GM12878 (cell line): ENCODE measurements at regions not wholly inside any gene's neighbourhood (a gene's known extent, or its start where the extent isn't known, plus 50 kb on each side); places are given as distances from the start of the nearest gene placed in this dataset.

Source experiments
- ATAC-seq: fragments of 200-7000 bp; cut with Tn5 transposase; 3 replicates; pipeline ENCODE4 v1.9.1; 2020; ENCODE audit warnings: mild to moderate bottlenecking, moderate library complexity
- BruUV-seq: library from RNA; stranded (reverse); fragments of 400-500 nt; replicated peaks from 2 replicates; lab custom pipeline; 2021; lab: Mats Ljungman, UMichigan
- CTCF ChIA-PET: fragments of 300-600 bp; sonication (Branson Sonifier 250); formaldehyde crosslinking; extraction: SDS; loops from one replicate; lab custom pipeline; 2021; ENCODE audit warnings: inconsistent platforms; lab: Yijun Ruan, JAX
- POLR2A ChIA-PET: fragments of 350-600 bp; formaldehyde crosslinking; extraction: SDS; loops from one replicate; lab custom pipeline; 2021; ENCODE audit warnings: inconsistent platforms; lab: Charles Lee
- RAD21 ChIA-PET: fragments of 300-600 bp; sonication (Branson Sonifier 250); formaldehyde crosslinking; loops from one replicate; lab custom pipeline; 2023; ENCODE audit warnings: antibody characterized with exemption; ENCODE audit not compliant: unreplicated experiment; lab: Charles Lee
- SMC1A ChIA-PET: fragments of 300-600 bp; sonication (Branson Sonifier 250); formaldehyde crosslinking; loops from one replicate; lab custom pipeline; 2023; ENCODE audit not compliant: unreplicated experiment, uncharacterized antibody; lab: Charles Lee
- DNase-seq: peaks from one replicate; pipeline ENCODE4 v3.0.0-alpha.2; 2011; ENCODE audit warnings: low read depth, low spot score
- FAIRE-seq: peaks from 3 replicates; lab custom pipeline; 2011; peaks lifted over from hg19 to GRCh38; lab: Jason Lieb, UNC
- H2AFZ ChIP-seq: 2 replicates; pipeline ENCODE4 v1.6.0; 2011; ENCODE audit warnings: low read depth, low read length, control low read depth; ENCODE audit not compliant: control insufficient read depth
- H3K27ac ChIP-seq: 2 replicates; pipeline ENCODE4 v1.5.1; 2011; ENCODE audit warnings: control low read depth; ENCODE audit not compliant: control insufficient read depth, insufficient read depth
- H3K27me3 ChIP-seq, 2 experiments: replicated peaks in 1 of 2; 2 replicates each; pipeline versions ENCODE4 v1.6.0 to v1.6.1; 2011; ENCODE audit warnings: low read length in 1 of 2; ENCODE audit not compliant: control insufficient read depth in 2 of 2, insufficient read depth in 2 of 2
- H3K36me3 ChIP-seq, 2 experiments: 2 replicates each; pipeline ENCODE4 v1.5.1; 2011; ENCODE audit warnings: low read length in 1 of 2; ENCODE audit not compliant: control insufficient read depth in 2 of 2, insufficient read depth in 2 of 2
- H3K4me1 ChIP-seq: 2 replicates; pipeline ENCODE4 v1.6.1; 2011; ENCODE audit warnings: mild to moderate bottlenecking, low read length, moderate library complexity, mixed read lengths; ENCODE audit not compliant: control insufficient read depth, insufficient read depth
- H3K4me2 ChIP-seq: 2 replicates; pipeline ENCODE4 v1.6.0; 2011; ENCODE audit warnings: control low read depth; ENCODE audit not compliant: control insufficient read depth, insufficient read depth
- H3K4me3 ChIP-seq: fragments of 200-600 bp; sonication (generic); 2 replicates; pipeline ENCODE4 v1.5.1; 2016
- H3K79me2 ChIP-seq: 2 replicates; pipeline ENCODE4 v1.6.0; 2011; ENCODE audit warnings: low read length; ENCODE audit not compliant: control insufficient read depth, insufficient read depth
- H3K9ac ChIP-seq: 2 replicates; pipeline ENCODE4 v1.8.0; 2011; ENCODE audit warnings: low read length, control low read depth, mixed read lengths; ENCODE audit not compliant: control insufficient read depth, insufficient read depth
- H3K9me3 ChIP-seq: replicated peaks from 3 replicates; pipeline ENCODE4 v1.5.1; 2011; ENCODE audit warnings: mild to moderate bottlenecking, low read length; ENCODE audit not compliant: control insufficient read depth, insufficient read depth
- H4K20me1 ChIP-seq: 2 replicates; pipeline ENCODE4 v1.6.0; 2011; ENCODE audit not compliant: control insufficient read depth, insufficient read depth
- CHD1 ChIP-seq: IDR thresholded peaks from 2 replicates; pipeline ENCODE4 v1.6.1; 2012; ENCODE audit warnings: low read depth, low read length, improper control_type of control experiment
- HDGF ChIP-seq: fragments of 450-650 bp; IDR thresholded peaks from 2 replicates; pipeline ENCODE4 v1.6.1; 2016; ENCODE audit warnings: antibody characterized with exemption
- IKZF2 ChIP-seq, 2 experiments: fragments of 450-650 bp; IDR thresholded peaks; 2 replicates each; pipeline ENCODE4 v1.6.1; 2017; ENCODE audit warnings: mild to moderate bottlenecking in 2 of 2, moderate library complexity in 2 of 2
- IRF4 ChIP-seq: IDR thresholded peaks from 2 replicates; pipeline ENCODE4 v1.6.1; 2011; ENCODE audit warnings: low read depth, low read length
- MXI1 ChIP-seq: fragments of 150-350 bp; IDR thresholded peaks from 2 replicates; pipeline ENCODE4 v1.6.1; 2011; ENCODE audit warnings: low read depth, mild to moderate bottlenecking, inconsistent platforms, low read length, improper control_type of control experiment
- NFYA ChIP-seq: IDR thresholded peaks from 2 replicates; pipeline ENCODE4 v1.6.1; 2011; ENCODE audit warnings: low read depth, mild to moderate bottlenecking, low read length, improper control_type of control experiment, borderline replicate concordance
- NR2C1 ChIP-seq: fragments of 450-650 bp; IDR thresholded peaks from 2 replicates; pipeline ENCODE4 v1.6.1; 2017; ENCODE audit warnings: antibody characterized with exemption, mild to moderate bottlenecking, moderate library complexity
- POLR2AphosphoS5 ChIP-seq: IDR thresholded peaks from 2 replicates; pipeline ENCODE4 v1.6.1; 2011; ENCODE audit warnings: mild to moderate bottlenecking, low read length, inconsistent platforms
- RBBP5 ChIP-seq: fragments of 200-600 bp; sonication (generic); conservative IDR thresholded peaks from 2 replicates; pipeline ENCODE4 v1.6.1; 2016
- SP1 ChIP-seq: IDR thresholded peaks from one replicate; pipeline ENCODE4 v1.6.1; 2011; ENCODE audit warnings: low read depth, low read length
- TAF1 ChIP-seq: IDR thresholded peaks from 2 replicates; pipeline ENCODE4 v1.6.1; 2011; ENCODE audit warnings: mild to moderate bottlenecking, low read depth, low read length, borderline replicate concordance
- ZBTB40 ChIP-seq: fragments of 450-650 bp; IDR thresholded peaks from 2 replicates; pipeline ENCODE4 v1.6.1; 2016; ENCODE audit warnings: mild to moderate bottlenecking, moderate library complexity, borderline replicate concordance
- ZNF207 ChIP-seq: fragments of 450-650 bp; IDR thresholded peaks from 2 replicates; pipeline ENCODE4 v1.6.1; 2014; ENCODE audit warnings: antibody characterized with exemption, mild to moderate bottlenecking, borderline replicate concordance
- WGBS: methylation state at CpG from one replicate; pipeline ENCODE4 v1.1.6; 2016; ENCODE audit warnings: low lambda C conversion rate; ENCODE audit not compliant: insufficient replicate concordance, insufficient coverage; ENCODE audit errors: missing lambda C conversion rate; 5-methylcytosine and 5-hydroxymethylcytosine counted together
- in situ Hi-C: fragments of 300-500 bp; cut with MboI; formaldehyde crosslinking; loops from 9 replicates; pipeline ENCODE4 v1.14.3; 2018; ENCODE audit warnings: mixed read lengths
- intact Hi-C: fragments of 100-400 bp; cut with micrococcal nuclease; formaldehyde crosslinking; loops from one replicate; pipeline ENCODE4 v1.14.2; 2022; ENCODE audit not compliant: unreplicated experiment
- TF ChIP-seq, protein P1 (sequence below): fragments of 450-650 bp; IDR thresholded peaks from 2 replicates; pipeline ENCODE4 v1.6.1; 2014; ENCODE audit warnings: mild to moderate bottlenecking
- TF ChIP-seq, protein P2 (sequence below): fragments of 450-650 bp; formaldehyde crosslinking; IDR thresholded peaks from 2 replicates; pipeline ENCODE4 v1.4.0; 2020; ENCODE audit warnings: mild to moderate bottlenecking, moderate library complexity

- TF ChIP-seq ZBTB40 (no peak), IRF4 (no peak), POLR2AphosphoS5 (no peak), IKZF2 (IDR thresholded peaks at IDR 0.05) (no peak), NR2C1 (no peak), NFYA (no peak)
- TF ChIP-seq, all 136 proteins: peak for 0
These were observed 219.4 kb upstream of the SPOPL start (continued) for GRCh38 chr2:138282014-138282672.

DNA sequence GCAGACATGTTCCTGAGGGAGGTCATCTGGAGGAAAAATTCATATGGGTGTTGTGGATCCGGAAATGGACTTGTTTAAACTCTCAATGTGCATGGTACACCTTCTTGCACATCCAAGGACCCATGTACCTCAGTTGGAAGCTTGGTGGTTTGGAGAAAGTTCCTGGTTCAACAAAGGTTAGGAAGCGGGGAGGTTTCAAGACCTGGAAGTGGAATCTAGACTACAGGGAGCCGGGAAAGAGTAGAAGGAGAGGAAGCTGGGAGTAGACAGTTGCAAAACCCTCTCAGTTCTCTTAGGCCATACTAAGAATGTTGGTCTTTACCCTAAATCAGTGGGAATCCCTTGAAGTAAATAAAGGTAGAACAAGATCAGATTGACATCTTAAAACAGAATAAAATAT is 209.8 kb upstream of the SPOPL start:
- no peak overlapping the region for H3K9ac ChIP-seq
- no peak overlapping the region for H2AFZ ChIP-seq
- H3K27ac ChIP-seq = no peak overlapping the region
- no peak for ATAC-seq
- H3K9me3 ChIP-seq = no peaks in the 10 kb centered on the region; the same call in 2 of the 3 replicates
- RAD21 ChIA-PET = no interaction called here
- BruUV-seq = no TSS peak
- H3K27me3 ChIP-seq = no peaks in the 10 kb centered on the region
- in situ Hi-C loops = no loop called here
- DNase-seq = no peak
- WGBS = 44% methylated on average over 3 of the region's 3 CpGs
- CTCF ChIA-PET = interaction anchor here (0.8 kb wide), 1 partner anchor 18 kb away, joined by 3 read pairs; no protein-coding TSS in a partner anchor
- no peaks in the 10 kb centered on the region for H3K4me1 ChIP-seq
- no peaks in the 10 kb centered on the region for H4K20me1 ChIP-seq
- POLR2A ChIA-PET = no interaction called here
- H3K4me2 ChIP-seq = no peak overlapping the region
- no peak overlapping the region for H3K4me3 ChIP-seq
- no peaks in the 10 kb centered on the region for H3K36me3 ChIP-seq
- SMC1A ChIA-PET = no interaction called here
- intact Hi-C loops = no loop called here
- H3K79me2 ChIP-seq = no peaks in the 10 kb centered on the region
- FAIRE-seq = no peak
- no peak for TF ChIP-seq SP1
- TF ChIP-seq, protein P1, sequence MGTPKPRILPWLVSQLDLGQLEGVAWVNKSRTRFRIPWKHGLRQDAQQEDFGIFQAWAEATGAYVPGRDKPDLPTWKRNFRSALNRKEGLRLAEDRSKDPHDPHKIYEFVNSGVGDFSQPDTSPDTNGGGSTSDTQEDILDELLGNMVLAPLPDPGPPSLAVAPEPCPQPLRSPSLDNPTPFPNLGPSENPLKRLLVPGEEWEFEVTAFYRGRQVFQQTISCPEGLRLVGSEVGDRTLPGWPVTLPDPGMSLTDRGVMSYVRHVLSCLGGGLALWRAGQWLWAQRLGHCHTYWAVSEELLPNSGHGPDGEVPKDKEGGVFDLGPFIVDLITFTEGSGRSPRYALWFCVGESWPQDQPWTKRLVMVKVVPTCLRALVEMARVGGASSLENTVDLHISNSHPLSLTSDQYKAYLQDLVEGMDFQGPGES = no peak
- TF ChIP-seq CHD1 = no peak
- no peak for TF ChIP-seq RBBP5
- no peak for TF ChIP-seq TAF1
- no peak for TF ChIP-seq MXI1
- TF ChIP-seq, protein P2, sequence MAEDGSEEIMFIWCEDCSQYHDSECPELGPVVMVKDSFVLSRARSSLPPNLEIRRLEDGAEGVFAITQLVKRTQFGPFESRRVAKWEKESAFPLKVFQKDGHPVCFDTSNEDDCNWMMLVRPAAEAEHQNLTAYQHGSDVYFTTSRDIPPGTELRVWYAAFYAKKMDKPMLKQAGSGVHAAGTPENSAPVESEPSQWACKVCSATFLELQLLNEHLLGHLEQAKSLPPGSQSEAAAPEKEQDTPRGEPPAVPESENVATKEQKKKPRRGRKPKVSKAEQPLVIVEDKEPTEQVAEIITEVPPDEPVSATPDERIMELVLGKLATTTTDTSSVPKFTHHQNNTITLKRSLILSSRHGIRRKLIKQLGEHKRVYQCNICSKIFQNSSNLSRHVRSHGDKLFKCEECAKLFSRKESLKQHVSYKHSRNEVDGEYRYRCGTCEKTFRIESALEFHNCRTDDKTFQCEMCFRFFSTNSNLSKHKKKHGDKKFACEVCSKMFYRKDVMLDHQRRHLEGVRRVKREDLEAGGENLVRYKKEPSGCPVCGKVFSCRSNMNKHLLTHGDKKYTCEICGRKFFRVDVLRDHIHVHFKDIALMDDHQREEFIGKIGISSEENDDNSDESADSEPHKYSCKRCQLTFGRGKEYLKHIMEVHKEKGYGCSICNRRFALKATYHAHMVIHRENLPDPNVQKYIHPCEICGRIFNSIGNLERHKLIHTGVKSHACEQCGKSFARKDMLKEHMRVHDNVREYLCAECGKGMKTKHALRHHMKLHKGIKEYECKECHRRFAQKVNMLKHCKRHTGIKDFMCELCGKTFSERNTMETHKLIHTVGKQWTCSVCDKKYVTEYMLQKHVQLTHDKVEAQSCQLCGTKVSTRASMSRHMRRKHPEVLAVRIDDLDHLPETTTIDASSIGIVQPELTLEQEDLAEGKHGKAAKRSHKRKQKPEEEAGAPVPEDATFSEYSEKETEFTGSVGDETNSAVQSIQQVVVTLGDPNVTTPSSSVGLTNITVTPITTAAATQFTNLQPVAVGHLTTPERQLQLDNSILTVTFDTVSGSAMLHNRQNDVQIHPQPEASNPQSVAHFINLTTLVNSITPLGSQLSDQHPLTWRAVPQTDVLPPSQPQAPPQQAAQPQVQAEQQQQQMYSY (CRISPR knock-in tag) = no peak
- no peak for TF ChIP-seq IRF4
- no peak for TF ChIP-seq ZNF207
- no peak for TF ChIP-seq HDGF
